ENCODE measurements at regions not wholly inside any gene's neighbourhood (a gene's known extent, or its start where the extent isn't known, plus 50 kb on each side); places are given as distances from the start of the nearest gene placed in this dataset.
"Not testable (repeated sequence)": the region's sequence is repeated elsewhere in the genome, so short reads cannot be mapped to it uniquely, and the experiment has no call there.

DNA sequence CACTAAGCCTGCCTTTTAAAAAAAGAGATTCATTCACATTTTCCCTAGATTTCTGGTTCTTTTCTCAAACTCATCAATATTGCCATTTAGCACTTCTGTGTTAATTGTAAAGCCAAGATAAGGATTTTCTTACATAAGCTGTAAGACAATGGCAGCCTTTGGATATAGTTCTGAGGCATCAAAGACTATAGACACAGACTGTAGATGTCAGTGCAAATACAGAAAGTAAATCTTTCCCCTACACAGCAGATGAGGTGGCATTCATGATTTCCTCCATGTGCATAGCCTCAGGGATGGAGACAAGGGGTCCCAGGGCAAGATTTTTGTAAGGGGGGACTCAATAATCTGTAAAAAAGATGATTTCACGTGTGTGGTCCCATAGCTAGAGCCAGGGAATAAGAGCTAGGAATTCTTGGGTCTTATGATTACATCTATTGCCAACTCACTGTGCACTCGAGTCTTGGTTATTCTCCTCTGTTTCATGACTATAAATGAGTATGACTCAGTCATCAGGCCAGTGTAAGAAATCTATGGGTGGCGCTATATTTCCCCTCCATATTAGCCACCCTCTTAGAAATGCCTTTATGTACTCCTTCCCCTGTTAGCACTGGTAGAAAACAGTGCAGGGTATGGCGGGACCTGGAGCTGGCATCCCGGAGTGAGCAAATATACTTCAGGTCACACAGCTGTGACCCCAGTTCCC is 207.5 kb downstream of the EXOC5 start:
- Histone ChIP-seq H3K9me3 (no peaks in the 10 kb centered on the region), H3K4me1 (no peaks in the 10 kb centered on the region), H3K27me3 (peaks cover 4% of the 10 kb centered on the region), H3K36me3 (no peaks in the 10 kb centered on the region), H3K27ac (no peak overlapping the region), H3K4me3 (no peak overlapping the region)
- ATAC-seq: no peak
- TF ChIP-seq POLR2AphosphoS5 (IDR thresholded peaks at IDR 0.05): no peak
- TF ChIP-seq, protein P1, sequence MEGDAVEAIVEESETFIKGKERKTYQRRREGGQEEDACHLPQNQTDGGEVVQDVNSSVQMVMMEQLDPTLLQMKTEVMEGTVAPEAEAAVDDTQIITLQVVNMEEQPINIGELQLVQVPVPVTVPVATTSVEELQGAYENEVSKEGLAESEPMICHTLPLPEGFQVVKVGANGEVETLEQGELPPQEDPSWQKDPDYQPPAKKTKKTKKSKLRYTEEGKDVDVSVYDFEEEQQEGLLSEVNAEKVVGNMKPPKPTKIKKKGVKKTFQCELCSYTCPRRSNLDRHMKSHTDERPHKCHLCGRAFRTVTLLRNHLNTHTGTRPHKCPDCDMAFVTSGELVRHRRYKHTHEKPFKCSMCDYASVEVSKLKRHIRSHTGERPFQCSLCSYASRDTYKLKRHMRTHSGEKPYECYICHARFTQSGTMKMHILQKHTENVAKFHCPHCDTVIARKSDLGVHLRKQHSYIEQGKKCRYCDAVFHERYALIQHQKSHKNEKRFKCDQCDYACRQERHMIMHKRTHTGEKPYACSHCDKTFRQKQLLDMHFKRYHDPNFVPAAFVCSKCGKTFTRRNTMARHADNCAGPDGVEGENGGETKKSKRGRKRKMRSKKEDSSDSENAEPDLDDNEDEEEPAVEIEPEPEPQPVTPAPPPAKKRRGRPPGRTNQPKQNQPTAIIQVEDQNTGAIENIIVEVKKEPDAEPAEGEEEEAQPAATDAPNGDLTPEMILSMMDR (IDR thresholded peaks at IDR 0.05): no peak
- no peak for TF ChIP-seq EP300 (IDR thresholded peaks at IDR 0.05)
- no peak for TF ChIP-seq POLR2A (IDR thresholded peaks at IDR 0.05)
- 72 to 88% methylated on average over 3 to 5 of the region's 5 CpGs for WGBS, 2 donors (ENCODE audit: low coverage in 1 of 2)

DNA sequence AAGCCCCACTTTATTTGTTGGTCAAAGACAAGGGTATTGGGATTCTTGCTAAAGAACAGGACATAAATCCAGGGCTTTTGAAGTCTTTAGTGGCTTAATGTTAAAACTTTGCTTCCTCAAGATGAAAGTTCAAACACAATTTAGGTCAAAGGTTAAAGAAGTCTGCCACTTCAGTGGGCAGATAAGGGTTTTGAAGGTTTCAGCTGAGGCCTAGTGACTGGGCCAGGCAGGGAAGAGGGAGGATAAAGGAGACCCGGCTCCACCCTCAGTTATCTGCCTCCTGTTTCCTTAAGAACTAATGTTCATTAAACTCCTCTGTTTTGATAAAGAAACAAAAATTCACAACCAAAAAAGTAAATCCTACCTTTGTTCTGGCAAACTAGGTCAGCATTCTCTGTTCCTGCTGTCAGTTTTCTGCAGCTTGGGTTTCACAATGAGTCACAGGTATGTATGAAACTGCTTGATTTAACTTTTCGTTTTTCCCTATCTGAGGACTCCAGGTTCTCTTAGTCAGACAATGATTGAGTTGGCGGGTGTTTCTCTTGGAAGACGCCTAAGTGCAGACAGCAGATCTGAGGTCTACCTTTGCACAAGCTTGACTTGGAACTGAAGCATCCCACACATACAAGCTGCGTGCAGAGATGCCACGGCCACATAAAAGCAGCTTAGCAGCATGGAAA is 208.3 kb downstream of the EXOC5 start:
- no peaks in the 10 kb centered on the region for H3K4me1 ChIP-seq
- H3K9me3 ChIP-seq: no peaks in the 10 kb centered on the region
- TF ChIP-seq EP300 (IDR thresholded peaks at IDR 0.05) (no peak), POLR2AphosphoS5 (IDR thresholded peaks at IDR 0.05) (no peak), POLR2A (IDR thresholded peaks at IDR 0.05) (no peak)
- TF ChIP-seq, protein P1 (IDR thresholded peaks at IDR 0.05): no peak
- H3K27ac ChIP-seq: no peak overlapping the region
- WGBS, 2 donors (ENCODE audit: low coverage in 1 of 2): 45 to 85% methylated on average over 2 to 6 of the region's 6 CpGs
- no peak overlapping the region for H3K4me3 ChIP-seq
- H3K36me3 ChIP-seq: no peaks in the 10 kb centered on the region
- peaks cover 4% of the 10 kb centered on the region for H3K27me3 ChIP-seq
- no peak for ATAC-seq

DNA sequence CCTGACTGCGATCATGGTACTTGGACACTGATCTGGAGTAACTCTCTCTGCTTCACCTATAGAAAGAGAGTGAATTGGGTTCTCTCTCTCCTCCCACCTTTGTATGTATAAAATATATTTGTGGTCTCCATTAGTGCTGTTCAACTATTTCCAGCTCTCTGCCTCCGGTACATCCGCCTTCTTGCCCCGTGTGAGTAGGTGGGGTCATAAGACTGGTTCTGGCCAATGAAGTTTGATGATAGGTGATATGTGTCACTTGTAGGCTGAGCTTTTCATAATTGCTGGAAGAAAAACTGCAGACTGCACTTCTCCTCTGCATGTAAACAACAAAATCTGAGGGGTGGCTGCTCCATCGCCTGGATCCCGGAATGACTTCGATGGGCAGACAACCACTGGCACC is 210.4 kb downstream of the EXOC5 start:
- H3K36me3 ChIP-seq: no peaks in the 10 kb centered on the region
- no peak for TF ChIP-seq POLR2AphosphoS5 (IDR thresholded peaks at IDR 0.05)
- no peak for TF ChIP-seq EP300 (IDR thresholded peaks at IDR 0.05)
- TF ChIP-seq POLR2A (IDR thresholded peaks at IDR 0.05): no peak
- TF ChIP-seq, protein P1 (IDR thresholded peaks at IDR 0.05): no peak
- no peaks in the 10 kb centered on the region for H3K27me3 ChIP-seq
- H3K9me3 ChIP-seq: no peaks in the 10 kb centered on the region
- 71 to 74% methylated on average over 1 to 4 of the region's 7 CpGs for WGBS, 2 donors (ENCODE audit: low coverage in 1 of 2)
- no peak overlapping the region for H3K4me3 ChIP-seq
- no peak for ATAC-seq
- no peak overlapping the region for H3K27ac ChIP-seq
- no peaks in the 10 kb centered on the region for H3K4me1 ChIP-seq

DNA sequence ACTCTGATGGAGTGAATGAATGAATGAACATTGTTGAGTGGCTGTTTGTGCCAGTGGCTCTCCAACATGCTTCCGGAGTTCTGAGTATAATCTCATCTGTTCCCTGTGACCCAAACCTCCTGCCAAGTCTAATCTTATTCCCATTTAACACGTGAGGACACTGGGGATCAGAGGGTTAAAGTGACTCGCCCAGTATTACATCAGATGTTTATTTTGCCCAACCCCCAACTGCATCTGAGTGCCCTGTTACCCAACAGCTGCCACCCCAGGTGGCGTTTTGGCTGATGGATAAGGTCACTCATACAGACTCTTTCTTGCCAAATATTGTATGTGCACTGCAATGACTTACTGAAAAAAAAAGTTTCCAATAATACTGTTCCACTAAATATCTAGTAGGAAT is 210.9 kb downstream of the EXOC5 start:
- Histone ChIP-seq H3K4me1 (no peaks in the 10 kb centered on the region), H3K4me3 (no peak overlapping the region), H3K27ac (no peak overlapping the region), H3K9me3 (no peaks in the 10 kb centered on the region), H3K36me3 (no peaks in the 10 kb centered on the region), H3K27me3 (no peaks in the 10 kb centered on the region)
- TF ChIP-seq POLR2A (IDR thresholded peaks at IDR 0.05) (no peak), EP300 (IDR thresholded peaks at IDR 0.05) (no peak), POLR2AphosphoS5 (IDR thresholded peaks at IDR 0.05) (no peak)
- TF ChIP-seq, protein P1 (IDR thresholded peaks at IDR 0.05): no peak
- no peak for ATAC-seq
- WGBS, 2 donors (ENCODE audit: low coverage in 1 of 2): 14 to 34% methylated on average over 2 to 4 of the region's 4 CpGs

DNA sequence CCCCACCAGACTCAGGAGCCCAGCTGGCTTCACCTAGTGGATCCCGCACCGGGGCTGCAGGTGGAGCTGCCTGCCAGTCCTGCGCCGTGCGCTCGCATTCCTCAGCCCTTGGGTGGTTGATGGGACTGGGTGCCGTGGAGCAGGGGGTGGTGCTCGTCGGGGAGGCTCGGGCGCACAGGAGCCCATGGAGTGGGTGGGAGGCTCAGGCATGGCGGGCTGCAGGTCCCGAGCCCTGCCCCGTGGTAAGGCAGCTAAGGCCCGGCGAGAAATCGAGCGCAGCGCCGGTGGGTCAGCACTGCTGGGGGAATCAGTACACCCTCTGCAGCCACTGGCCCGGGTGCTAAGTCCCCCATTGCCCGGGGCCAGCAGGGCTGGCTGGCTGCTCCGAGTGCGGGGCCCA is 212.2 kb downstream of the EXOC5 start:
- not testable (repeated sequence) for H3K27ac ChIP-seq, H3K36me3 ChIP-seq, H3K27me3 ChIP-seq, ATAC-seq, H3K4me3 ChIP-seq, H3K9me3 ChIP-seq, H3K4me1 ChIP-seq
- WGBS, 2 donors (ENCODE audit: low coverage in 1 of 2): no CpG with 5 or more reads among the region's 24 CpGs

All from gastroesophageal sphincter (tissue), 4 donors.